Body of pancreas (tissue), 4 donors: ENCODE measurements at regions not wholly inside any gene's neighbourhood (a gene's known extent, or its start where the extent isn't known, plus 50 kb on each side); places are given as distances from the start of the nearest gene placed in this dataset.
"Not testable (repeated sequence)": the region's sequence is repeated elsewhere in the genome, so short reads cannot be mapped to it uniquely, and the experiment has no call there.

Experiments used
- ATAC-seq: fragments of 150-250 bp; one replicate; pipeline ENCODE4 v1.9.1; 2016
- DNase-seq, 4 donors: peaks; one replicate each; pipeline ENCODE4 v3.0.0-alpha.2; 2019
- H3K27ac ChIP-seq, 4 donors: fragments of 200-600 bp; sonication (generic); 1 replicate in 3 of 4; 2 replicates in 1 of 4; pipeline versions ENCODE4 v1.5.1 to v1.6.1; 2016 to 2019; ENCODE audit warnings: mild to moderate bottlenecking in 1 of 4, mixed read lengths in 1 of 4, moderate library complexity in 1 of 4
- H3K27me3 ChIP-seq, 2 donors: fragments of 200-600 bp; sonication (generic); one replicate each; pipeline ENCODE4 v1.6.0; 2016; ENCODE audit warnings: mild to moderate bottlenecking in 1 of 2
- H3K36me3 ChIP-seq, 2 donors: fragments of 200-600 bp; sonication (generic); replicated peaks in 1 of 2; 2 replicates each; pipeline ENCODE4 v1.5.1; 2016; ENCODE audit warnings: low read depth in 2 of 2; ENCODE audit not compliant: insufficient read depth in 1 of 2
- H3K4me1 ChIP-seq: fragments of 200-600 bp; sonication (generic); one replicate; pipeline ENCODE4 v1.6.0; 2016
- H3K4me3 ChIP-seq, 2 donors: fragments of 200-600 bp; sonication (generic); 1 replicate in 1 of 2; 2 replicates in 1 of 2; pipeline ENCODE4 v1.5.1; 2016 to 2019
- H3K9me3 ChIP-seq, 3 donors: fragments of 200-600 bp; sonication (generic); 1 replicate in 2 of 3; 2 replicates in 1 of 3; pipeline ENCODE4 v1.5.1; 2016
- POLR2A ChIP-seq, 3 donors: fragments of 450-650 bp; IDR thresholded peaks; one replicate each; pipeline ENCODE4 v1.6.1; 2016; ENCODE audit warnings: antibody characterized with exemption in 3 of 3, mild to moderate bottlenecking in 2 of 3
- WGBS, 2 donors: methylation state at CpG; one replicate each; pipeline ENCODE4 v1.1.5; 2017; 5-methylcytosine and 5-hydroxymethylcytosine counted together
- intact Hi-C: fragments of 100-400 bp; cut with DNase I; formaldehyde crosslinking; loops from one replicate; pipeline ENCODE4 v1.15.1; 2023
- TF ChIP-seq, protein P1 (sequence below), 7 experiments: fragments of 450-650 bp in 4 of 7; fragments of 200-600 bp in 3 of 7; sonication (generic) in 3 of 7; IDR thresholded peaks; one replicate each; pipeline ENCODE4 v1.5.1; 2016 to 2019; ENCODE audit warnings: antibody characterized with exemption in 7 of 7

- intact Hi-C loops, result no loop called here
- 85 to 87% methylated on average over 3 of the region's 3 CpGs for WGBS, 2 donors
- Histone ChIP-seq H3K4me1 (peaks cover 22% of the 10 kb centered on the region), H3K27ac (no peak overlapping the region), H3K27me3 (no peaks in the 10 kb centered on the region), H3K9me3 (no peaks in the 10 kb centered on the region), H3K4me3 (no peak overlapping the region), H3K36me3 (no peaks in the 10 kb centered on the region)
- DNase-seq (no peak), ATAC-seq (no peak)
- TF ChIP-seq POLR2A (IDR thresholded peaks at IDR 0.05), result no peak
- TF ChIP-seq, protein P1, sequence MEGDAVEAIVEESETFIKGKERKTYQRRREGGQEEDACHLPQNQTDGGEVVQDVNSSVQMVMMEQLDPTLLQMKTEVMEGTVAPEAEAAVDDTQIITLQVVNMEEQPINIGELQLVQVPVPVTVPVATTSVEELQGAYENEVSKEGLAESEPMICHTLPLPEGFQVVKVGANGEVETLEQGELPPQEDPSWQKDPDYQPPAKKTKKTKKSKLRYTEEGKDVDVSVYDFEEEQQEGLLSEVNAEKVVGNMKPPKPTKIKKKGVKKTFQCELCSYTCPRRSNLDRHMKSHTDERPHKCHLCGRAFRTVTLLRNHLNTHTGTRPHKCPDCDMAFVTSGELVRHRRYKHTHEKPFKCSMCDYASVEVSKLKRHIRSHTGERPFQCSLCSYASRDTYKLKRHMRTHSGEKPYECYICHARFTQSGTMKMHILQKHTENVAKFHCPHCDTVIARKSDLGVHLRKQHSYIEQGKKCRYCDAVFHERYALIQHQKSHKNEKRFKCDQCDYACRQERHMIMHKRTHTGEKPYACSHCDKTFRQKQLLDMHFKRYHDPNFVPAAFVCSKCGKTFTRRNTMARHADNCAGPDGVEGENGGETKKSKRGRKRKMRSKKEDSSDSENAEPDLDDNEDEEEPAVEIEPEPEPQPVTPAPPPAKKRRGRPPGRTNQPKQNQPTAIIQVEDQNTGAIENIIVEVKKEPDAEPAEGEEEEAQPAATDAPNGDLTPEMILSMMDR (IDR thresholded peaks at IDR 0.05), result no peak
Observed at GRCh38 chr2:8144785-8145184, 537.1 kb upstream of the ID2 start.

GRCh38 chr2:8145375-8145774 lies 536.5 kb upstream of the ID2 start:
- intact Hi-C loops, ATAC-seq: not testable (repeated sequence)
- 83 to 86% methylated on average over 2 of the region's 2 CpGs for WGBS, 2 donors

DNA sequence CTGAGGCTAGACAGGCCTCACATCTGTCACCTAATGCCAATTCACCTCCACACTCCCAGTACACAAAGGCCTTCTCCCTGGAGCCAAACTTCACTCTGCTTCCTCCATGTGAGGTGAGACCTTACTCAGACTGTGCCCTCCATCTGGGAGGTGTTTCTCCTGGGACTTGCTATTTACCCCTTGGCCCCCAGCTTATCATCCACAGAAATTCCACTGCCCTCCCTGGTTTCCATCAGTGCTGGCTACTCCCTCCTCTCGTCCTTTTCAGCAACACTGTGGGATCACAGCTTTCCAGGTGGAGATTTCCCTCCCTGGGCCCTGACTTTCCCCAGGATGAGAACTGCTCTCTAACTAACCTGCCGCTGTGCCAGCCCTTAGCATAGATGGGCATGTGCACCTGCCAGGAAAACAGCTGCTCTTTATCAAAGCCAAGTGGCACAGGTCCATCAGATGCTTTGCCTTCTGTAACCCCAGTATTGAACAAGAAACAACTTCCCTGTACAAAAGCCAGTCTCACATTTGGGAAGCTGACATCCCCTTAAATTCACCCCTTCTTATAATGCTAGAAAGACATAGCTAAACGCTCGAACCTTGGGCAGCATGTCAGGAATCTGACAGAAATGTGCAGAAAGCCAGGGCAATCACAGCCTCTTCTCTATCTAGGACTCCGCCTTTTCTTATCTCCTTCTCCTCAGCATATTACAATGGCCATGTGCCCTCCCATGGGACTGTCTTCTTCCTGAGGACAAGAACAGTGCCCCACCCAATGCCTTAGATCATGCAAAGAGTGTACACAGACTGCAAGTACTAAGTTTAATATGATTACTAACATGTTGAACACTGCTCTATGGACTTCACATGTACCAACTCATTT lies 535.5 kb upstream of the ID2 start:
- ATAC-seq, result peak; percentile 58
- intact Hi-C loops, result no loop called here
- Histone ChIP-seq H3K36me3 (no peaks in the 10 kb centered on the region), H3K27ac (peak overlapping the region in 3 of 4 donors; percentile 6 to 57 (median 49)), H3K27me3 (no peaks in the 10 kb centered on the region), H3K9me3 (no peaks in the 10 kb centered on the region), H3K4me3 (no peak overlapping the region), H3K4me1 (peaks cover 22% of the 10 kb centered on the region)
- peak; percentile 42 to 73 (median 68) for DNase-seq
- no peak for TF ChIP-seq POLR2A (IDR thresholded peaks at IDR 0.05)
- TF ChIP-seq, protein P1 (IDR thresholded peaks at IDR 0.05), result no peak
- WGBS, 2 donors, result 11 to 19% methylated on average over 5 of the region's 5 CpGs

More at GRCh38 chr2:8145375-8145774, 536.5 kb upstream of the ID2 start:
- peaks cover 22% of the 10 kb centered on the region for H3K4me1 ChIP-seq
- H3K36me3 ChIP-seq, DNase-seq, H3K4me3 ChIP-seq, H3K9me3 ChIP-seq, H3K27me3 ChIP-seq: not testable (repeated sequence)
- H3K27ac ChIP-seq, result peak overlapping the region in 1 of 4 donors; percentile 57

DNA sequence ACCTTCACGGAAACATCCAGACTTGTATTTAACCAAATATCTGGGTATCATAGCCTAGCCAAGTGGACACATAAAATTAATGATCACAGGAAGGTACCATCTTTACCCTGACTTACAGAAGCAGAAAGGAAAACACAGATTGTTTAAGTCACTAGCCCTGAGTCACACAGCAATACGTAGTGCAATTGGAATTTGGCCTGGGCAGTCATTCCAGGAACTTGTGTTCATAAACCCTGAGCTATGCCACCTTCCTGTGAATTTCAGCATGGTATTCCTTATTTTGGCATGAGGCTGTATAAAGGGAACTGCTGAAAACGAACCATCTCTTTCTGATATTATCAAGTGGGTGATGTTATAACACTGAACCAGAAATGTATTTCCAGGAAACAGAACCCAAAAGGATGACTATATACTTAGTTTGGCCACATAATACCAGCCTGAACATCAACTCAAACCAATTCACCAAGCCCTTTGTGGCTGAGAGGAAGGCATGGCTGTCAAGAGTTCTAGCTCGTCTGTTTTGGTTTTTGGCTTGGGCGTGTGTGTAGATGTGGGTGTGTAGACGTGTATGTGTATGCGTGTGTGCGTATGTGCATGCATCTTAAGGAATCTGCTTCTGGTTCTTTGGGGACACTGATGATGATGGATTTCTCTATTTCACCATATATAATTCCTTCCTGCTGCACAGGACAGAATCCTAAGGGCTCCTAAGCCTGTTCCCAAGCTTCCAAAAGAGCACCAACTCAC lies 533.4 kb upstream of the ID2 start:
- Histone ChIP-seq H3K27me3 (no peaks in the 10 kb centered on the region), H3K27ac (peak overlapping the region; percentile 32 to 58 (median 42)), H3K4me3 (no peak overlapping the region), H3K4me1 (peaks cover 22% of the 10 kb centered on the region), H3K9me3 (no peaks in the 10 kb centered on the region), H3K36me3 (no peaks in the 10 kb centered on the region)
- intact Hi-C loops, result no loop called here
- 72 to 78% methylated on average over 8 of the region's 8 CpGs for WGBS, 2 donors
- TF ChIP-seq, protein P1 (IDR thresholded peaks at IDR 0.05), result no peak
- TF ChIP-seq POLR2A (IDR thresholded peaks at IDR 0.05), result no peak
- peak in 3 of 4 donors; percentile 36 to 55 (median 47) for DNase-seq
- ATAC-seq, result peak; percentile 74

DNA sequence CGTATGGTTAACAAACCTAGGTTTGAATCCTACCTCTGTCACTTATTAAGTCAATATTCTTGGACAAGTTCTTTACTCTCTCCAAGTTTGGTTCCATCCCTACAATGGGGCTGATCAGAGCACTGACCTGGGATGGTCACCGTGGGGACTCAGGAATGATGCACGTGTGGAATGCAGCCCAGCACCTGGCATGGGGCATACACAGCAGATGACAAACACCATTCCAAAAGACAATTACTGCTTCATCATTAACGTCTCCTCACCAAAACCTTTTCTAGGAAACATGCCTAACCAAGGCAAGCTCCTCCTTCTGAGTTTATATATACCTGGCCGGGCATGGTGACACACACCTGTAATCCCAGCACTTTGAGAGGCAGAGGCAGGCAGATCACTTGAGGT lies 532.9 kb upstream of the ID2 start:
- Histone ChIP-seq H3K4me1 (peaks cover 22% of the 10 kb centered on the region), H3K27ac (peak overlapping the region; percentile 32 to 58 (median 42)), H3K27me3 (no peaks in the 10 kb centered on the region), H3K4me3 (no peak overlapping the region), H3K9me3 (no peaks in the 10 kb centered on the region), H3K36me3 (no peaks in the 10 kb centered on the region)
- TF ChIP-seq, protein P1 (IDR thresholded peaks at IDR 0.05), result no peak
- no peak for TF ChIP-seq POLR2A (IDR thresholded peaks at IDR 0.05)
- ATAC-seq, result no peak
- intact Hi-C loops, result no loop called here
- DNase-seq, result no peak
- WGBS, 2 donors, result 81 to 82% methylated on average over 5 of the region's 5 CpGs
